ENCODE measurements at regions not wholly inside any gene's neighbourhood (a gene's known extent, or its start where the extent isn't known, plus 50 kb on each side); places are given as distances from the start of the nearest gene placed in this dataset.
"Not testable (repeated sequence)": the region's sequence is repeated elsewhere in the genome, so short reads cannot be mapped to it uniquely, and the experiment has no call there.

DNA sequence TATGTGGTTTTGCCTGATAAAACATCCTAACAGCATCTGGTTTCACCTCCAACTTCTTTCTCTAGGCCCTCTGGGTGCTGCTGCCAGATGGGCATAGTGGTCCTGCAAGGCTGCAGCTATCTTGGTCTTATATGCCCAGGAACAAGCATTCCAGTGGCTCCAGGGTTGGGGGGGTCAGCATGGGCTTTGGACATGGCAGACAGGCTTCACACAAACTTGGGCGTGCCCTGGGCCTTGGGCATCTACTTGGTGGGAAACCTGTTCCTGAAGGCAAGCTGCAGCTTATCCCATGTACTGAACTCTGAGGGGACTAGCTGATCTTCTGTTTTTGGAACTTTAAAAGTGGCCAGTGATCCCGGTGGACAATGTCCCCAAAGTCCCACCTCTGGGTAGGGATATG is 54.9 kb upstream of the ZNF678 start:
- Histone ChIP-seq H3K36me3 (ENCODE audit: insufficient read depth, low read length) (no peaks in the 10 kb centered on the region), H3K27ac (ENCODE audit: low read depth, low read length) (no peak overlapping the region), H3K79me2 (ENCODE audit: control insufficient read depth, insufficient read depth, low read length, unreplicated experiment) (no peaks in the 10 kb centered on the region), H3K27me3 (ENCODE audit: insufficient read depth, low read length) (peaks cover 24% of the 10 kb centered on the region), H2AFZ (ENCODE audit: low read length, unreplicated experiment) (no peak overlapping the region), H3K4me3 (ENCODE audit: low read depth, low read length) (no peak overlapping the region), H3K4me1 (ENCODE audit: control insufficient read depth, insufficient read depth, low read length, unreplicated experiment) (no peaks in the 10 kb centered on the region)

- H3K4me3 ChIP-seq (ENCODE audit: low read depth, low read length); H3K4me1 ChIP-seq (ENCODE audit: control insufficient read depth, insufficient read depth, low read length, unreplicated experiment); H3K79me2 ChIP-seq (ENCODE audit: control insufficient read depth, insufficient read depth, low read length, unreplicated experiment); H2AFZ ChIP-seq (ENCODE audit: low read length, unreplicated experiment); H3K36me3 ChIP-seq (ENCODE audit: insufficient read depth, low read length); H3K27ac ChIP-seq (ENCODE audit: low read depth, low read length): not testable (repeated sequence)
- peaks cover 14% of the 10 kb centered on the region; the same call in 1 of the 2 replicates for H3K27me3 ChIP-seq (ENCODE audit: insufficient read depth, low read length)
These were observed 56.6 kb upstream of the ZNF678 start for GRCh38 chr1:227506490-227507393.

DNA sequence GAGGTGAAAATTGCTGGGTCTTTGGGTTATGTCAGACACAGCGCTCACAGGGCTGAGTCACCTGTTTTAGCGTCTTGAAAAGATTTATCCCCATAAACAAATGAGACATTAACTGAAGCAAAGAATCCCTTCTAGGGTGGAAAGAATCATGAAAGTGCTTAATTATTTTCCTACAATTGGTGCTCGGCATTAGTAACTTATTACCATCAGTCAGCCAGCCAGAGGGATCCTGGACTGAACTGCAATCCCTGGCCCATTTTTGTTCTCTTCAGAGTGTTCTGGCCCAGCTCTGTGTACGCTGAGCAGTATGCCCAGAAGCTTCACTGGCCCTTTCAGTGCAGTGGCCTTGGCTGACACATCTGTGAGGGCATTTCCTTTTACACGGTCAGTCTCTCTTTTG is 67.3 kb upstream of the ZNF678 start:
- H2AFZ ChIP-seq (ENCODE audit: low read length, unreplicated experiment); H3K4me1 ChIP-seq (ENCODE audit: control insufficient read depth, insufficient read depth, low read length, unreplicated experiment): not testable (repeated sequence)
- peaks cover 13% of the 10 kb centered on the region for H3K27me3 ChIP-seq (ENCODE audit: insufficient read depth, low read length)

DNA sequence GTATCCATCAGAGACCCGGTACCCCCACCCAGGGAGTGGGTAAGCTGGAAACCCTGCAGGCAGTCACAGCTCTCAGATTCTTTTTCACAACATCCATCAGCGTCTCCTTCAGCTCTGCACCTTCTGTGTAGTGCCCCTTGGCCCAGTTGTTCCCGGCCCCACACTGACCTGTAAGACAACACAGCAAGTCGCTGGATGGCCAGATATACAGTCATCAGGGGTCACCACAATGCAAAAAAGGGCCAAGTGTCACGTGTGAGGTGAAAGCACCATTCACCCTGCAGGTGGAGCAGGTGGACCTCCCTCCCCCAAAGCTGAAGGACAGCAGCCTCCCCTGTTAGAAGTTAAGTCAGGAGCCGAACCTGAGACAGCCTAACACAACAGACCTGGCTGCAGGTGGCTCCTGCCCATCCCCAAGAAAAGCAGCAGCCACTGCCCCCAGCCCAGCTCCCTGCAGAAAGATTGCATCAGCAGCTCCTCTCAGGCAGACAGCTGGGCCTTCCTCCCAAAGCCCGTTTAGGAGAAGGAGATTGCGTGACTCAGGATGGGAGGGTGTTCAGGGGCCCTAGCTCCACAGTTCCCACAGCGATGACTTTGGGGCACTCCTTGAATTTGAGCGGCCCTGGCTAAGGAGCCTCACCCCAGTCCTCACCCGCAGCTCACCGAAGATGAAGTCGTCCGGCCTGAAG is 69.3 kb upstream of the ZNF678 start:
- H3K79me2 ChIP-seq (ENCODE audit: control insufficient read depth, insufficient read depth, low read length, unreplicated experiment); H3K4me3 ChIP-seq (ENCODE audit: low read depth, low read length); H3K27ac ChIP-seq (ENCODE audit: low read depth, low read length); H3K4me1 ChIP-seq (ENCODE audit: control insufficient read depth, insufficient read depth, low read length, unreplicated experiment); H2AFZ ChIP-seq (ENCODE audit: low read length, unreplicated experiment); H3K36me3 ChIP-seq (ENCODE audit: insufficient read depth, low read length): not testable (repeated sequence)
- H3K27me3 ChIP-seq (ENCODE audit: insufficient read depth, low read length): peaks cover 19% of the 10 kb centered on the region; the same call in 1 of the 2 replicates

More for the DNA sequence above, 67.3 kb upstream of the ZNF678 start:
- H3K79me2 ChIP-seq (ENCODE audit: control insufficient read depth, insufficient read depth, low read length, unreplicated experiment); H3K27ac ChIP-seq (ENCODE audit: low read depth, low read length); H3K36me3 ChIP-seq (ENCODE audit: insufficient read depth, low read length); H3K4me3 ChIP-seq (ENCODE audit: low read depth, low read length): not testable (repeated sequence)

DNA sequence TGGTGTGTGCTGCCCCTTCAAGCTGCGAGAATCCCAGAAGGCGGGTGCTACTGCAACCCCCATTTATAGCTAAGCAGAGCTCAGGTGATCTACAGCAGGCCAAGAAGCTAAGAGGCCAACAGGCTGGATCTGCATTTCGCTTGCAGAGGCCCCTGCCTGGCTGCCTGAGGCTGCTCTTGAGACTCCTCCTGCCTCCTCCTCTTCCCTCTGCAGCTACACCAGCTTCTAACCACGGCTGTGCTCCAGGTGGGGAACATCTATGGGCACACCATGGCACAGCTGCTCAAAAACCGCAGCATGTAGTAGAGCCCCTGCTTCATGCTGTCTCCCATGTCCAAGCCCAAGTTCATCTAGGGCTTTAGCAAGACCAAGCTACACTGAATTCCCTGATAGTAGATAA is 72.9 kb upstream of the ZNF678 start:
- Histone ChIP-seq H3K36me3 (ENCODE audit: insufficient read depth, low read length) (no peaks in the 10 kb centered on the region), H3K27ac (ENCODE audit: low read depth, low read length) (no peak overlapping the region), H3K4me3 (ENCODE audit: low read depth, low read length) (no peak overlapping the region), H3K4me1 (ENCODE audit: control insufficient read depth, insufficient read depth, low read length, unreplicated experiment) (no peaks in the 10 kb centered on the region), H3K27me3 (ENCODE audit: insufficient read depth, low read length) (peaks cover 23% of the 10 kb centered on the region; the same call in 1 of the 2 replicates), H2AFZ (ENCODE audit: low read length, unreplicated experiment) (no peak overlapping the region), H3K79me2 (ENCODE audit: control insufficient read depth, insufficient read depth, low read length, unreplicated experiment) (no peaks in the 10 kb centered on the region)

DNA sequence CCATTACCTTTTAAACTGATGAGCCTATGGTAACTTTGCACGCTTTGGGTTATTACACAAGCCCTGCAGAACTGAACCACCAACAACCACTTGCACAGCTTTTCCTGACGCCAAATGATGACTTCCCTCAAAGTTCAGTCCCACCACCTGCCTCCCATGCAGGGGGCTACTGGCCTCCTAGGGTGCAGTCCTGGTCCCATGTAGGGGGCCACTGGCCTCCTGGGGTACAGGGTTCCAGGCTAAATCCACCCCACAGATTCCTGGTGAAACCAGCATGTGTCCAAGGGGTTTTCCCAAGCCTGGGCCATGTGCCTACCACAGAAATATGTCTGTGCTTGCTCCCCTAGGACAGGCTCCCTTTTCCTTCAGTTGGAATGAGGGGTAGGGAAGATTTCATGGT is 73.4 kb upstream of the ZNF678 start:
- Histone ChIP-seq H3K36me3 (ENCODE audit: insufficient read depth, low read length) (no peaks in the 10 kb centered on the region), H3K4me1 (ENCODE audit: control insufficient read depth, insufficient read depth, low read length, unreplicated experiment) (no peaks in the 10 kb centered on the region), H2AFZ (ENCODE audit: low read length, unreplicated experiment) (no peak overlapping the region), H3K79me2 (ENCODE audit: control insufficient read depth, insufficient read depth, low read length, unreplicated experiment) (no peaks in the 10 kb centered on the region), H3K27ac (ENCODE audit: low read depth, low read length) (no peak overlapping the region), H3K4me3 (ENCODE audit: low read depth, low read length) (no peak overlapping the region), H3K27me3 (ENCODE audit: insufficient read depth, low read length) (peaks cover 23% of the 10 kb centered on the region; the same call in 1 of the 2 replicates)

DNA sequence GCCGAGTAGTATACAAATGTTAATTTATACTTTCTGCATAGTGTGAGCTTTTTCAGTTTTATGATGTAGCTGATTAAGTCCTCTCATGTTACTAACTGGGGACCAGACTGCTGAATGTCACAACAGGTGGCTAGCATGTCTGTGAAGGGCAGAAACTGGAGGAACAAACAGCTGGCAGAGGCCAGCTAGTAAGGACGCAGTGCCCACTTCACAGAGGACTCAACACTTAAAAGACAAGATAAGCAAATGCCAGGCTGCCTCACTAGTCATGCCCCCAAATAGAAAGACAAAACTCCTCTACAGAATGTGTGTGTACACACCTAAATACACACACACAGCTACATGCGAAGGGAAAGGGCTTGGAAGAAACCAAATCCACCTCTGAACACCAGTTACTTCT is 73.8 kb upstream of the ZNF678 start:
- no peak overlapping the region for H2AFZ ChIP-seq (ENCODE audit: low read length, unreplicated experiment)

GRCh38 chr1:227487606-227488005 is 75.8 kb upstream of the ZNF678 start:
- Histone ChIP-seq H3K79me2 (ENCODE audit: control insufficient read depth, insufficient read depth, low read length, unreplicated experiment) (no peaks in the 10 kb centered on the region), H3K4me3 (ENCODE audit: low read depth, low read length) (no peak overlapping the region), H3K27ac (ENCODE audit: low read depth, low read length) (no peak overlapping the region), H2AFZ (ENCODE audit: low read length, unreplicated experiment) (no peak overlapping the region), H3K27me3 (ENCODE audit: insufficient read depth, low read length) (peaks cover 45% of the 10 kb centered on the region), H3K36me3 (ENCODE audit: insufficient read depth, low read length) (no peaks in the 10 kb centered on the region), H3K4me1 (ENCODE audit: control insufficient read depth, insufficient read depth, low read length, unreplicated experiment) (no peaks in the 10 kb centered on the region)

More for the DNA sequence above, 73.8 kb upstream of the ZNF678 start:
- H3K79me2 ChIP-seq (ENCODE audit: control insufficient read depth, insufficient read depth, low read length, unreplicated experiment): no peaks in the 10 kb centered on the region
- no peak overlapping the region for H3K4me3 ChIP-seq (ENCODE audit: low read depth, low read length)
- H3K4me1 ChIP-seq (ENCODE audit: control insufficient read depth, insufficient read depth, low read length, unreplicated experiment): no peaks in the 10 kb centered on the region
- H3K27me3 ChIP-seq (ENCODE audit: insufficient read depth, low read length): peaks cover 27% of the 10 kb centered on the region
- no peak overlapping the region for H3K27ac ChIP-seq (ENCODE audit: low read depth, low read length)
- H3K36me3 ChIP-seq (ENCODE audit: insufficient read depth, low read length): no peaks in the 10 kb centered on the region

DNA sequence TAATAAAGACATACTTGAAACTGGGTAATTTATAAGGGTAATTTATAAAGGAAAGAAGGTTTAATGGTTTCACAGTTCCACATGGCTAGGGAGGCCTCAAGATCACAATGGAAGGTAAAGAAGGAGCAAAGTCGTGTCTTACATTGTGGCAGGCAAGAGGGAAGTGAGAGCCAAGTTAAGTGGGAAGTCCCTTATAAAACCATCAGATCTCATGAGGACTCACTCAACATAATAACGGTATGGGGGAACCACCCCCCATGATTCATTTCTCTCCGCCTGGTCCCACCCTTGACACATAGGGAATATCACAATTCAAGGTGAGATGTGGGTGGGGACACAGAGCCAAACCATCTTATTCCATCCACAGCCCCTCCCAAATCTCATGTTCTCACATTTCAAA is 76.8 kb upstream of the ZNF678 start:
- H3K4me1 ChIP-seq (ENCODE audit: control insufficient read depth, insufficient read depth, low read length, unreplicated experiment): no peaks in the 10 kb centered on the region
- peaks cover 54% of the 10 kb centered on the region for H3K27me3 ChIP-seq (ENCODE audit: insufficient read depth, low read length)
- no peak overlapping the region for H3K4me3 ChIP-seq (ENCODE audit: low read depth, low read length)
- H3K36me3 ChIP-seq (ENCODE audit: insufficient read depth, low read length): no peaks in the 10 kb centered on the region
- H3K27ac ChIP-seq (ENCODE audit: low read depth, low read length): no peak overlapping the region
- no peaks in the 10 kb centered on the region for H3K79me2 ChIP-seq (ENCODE audit: control insufficient read depth, insufficient read depth, low read length, unreplicated experiment)
- no peak overlapping the region for H2AFZ ChIP-seq (ENCODE audit: low read length, unreplicated experiment)

GRCh38 chr1:227482023-227482299 is 81.4 kb upstream of the ZNF678 start:
- Histone ChIP-seq H3K27me3 (ENCODE audit: insufficient read depth, low read length) (peaks cover 50% of the 10 kb centered on the region), H3K27ac (ENCODE audit: low read depth, low read length) (no peak overlapping the region), H3K79me2 (ENCODE audit: control insufficient read depth, insufficient read depth, low read length, unreplicated experiment) (no peaks in the 10 kb centered on the region), H3K36me3 (ENCODE audit: insufficient read depth, low read length) (no peaks in the 10 kb centered on the region), H3K4me1 (ENCODE audit: control insufficient read depth, insufficient read depth, low read length, unreplicated experiment) (no peaks in the 10 kb centered on the region), H3K4me3 (ENCODE audit: low read depth, low read length) (no peak overlapping the region), H2AFZ (ENCODE audit: low read length, unreplicated experiment) (no peak overlapping the region)

DNA sequence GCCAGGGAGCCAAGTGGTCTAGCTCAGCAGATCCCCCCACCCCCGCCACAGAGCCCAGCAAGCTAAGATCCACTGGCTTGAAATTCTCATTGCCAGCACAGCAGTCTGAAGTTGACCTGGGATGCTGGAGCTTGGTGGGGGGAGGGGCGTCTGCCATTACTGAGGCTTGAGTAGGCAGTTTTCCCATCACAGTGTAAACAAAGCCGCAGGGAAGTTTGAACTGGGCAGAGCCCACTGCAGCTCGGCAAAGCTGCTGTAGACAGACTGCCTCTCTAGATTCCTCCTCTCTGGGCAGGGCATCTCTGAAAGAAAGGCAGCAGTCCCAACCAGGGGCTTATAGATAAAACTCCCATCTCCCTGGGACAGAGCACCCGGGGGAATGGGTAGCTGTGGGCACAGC is 89.3 kb upstream of the ZNF678 start:
- peaks cover 75% of the 10 kb centered on the region for H3K27me3 ChIP-seq (ENCODE audit: insufficient read depth, low read length)
- not testable (repeated sequence) for H3K79me2 ChIP-seq (ENCODE audit: control insufficient read depth, insufficient read depth, low read length, unreplicated experiment); H3K27ac ChIP-seq (ENCODE audit: low read depth, low read length); H2AFZ ChIP-seq (ENCODE audit: low read length, unreplicated experiment); H3K4me1 ChIP-seq (ENCODE audit: control insufficient read depth, insufficient read depth, low read length, unreplicated experiment); H3K4me3 ChIP-seq (ENCODE audit: low read depth, low read length); H3K36me3 ChIP-seq (ENCODE audit: insufficient read depth, low read length)

Data from ACC112 (cell line).